GM19468 (cell line): ENCODE measurements at regions not wholly inside any gene's neighbourhood (a gene's known extent, or its start where the extent isn't known, plus 50 kb on each side); places are given as distances from the start of the nearest gene placed in this dataset.
"Not testable (repeated sequence)": the region's sequence is repeated elsewhere in the genome, so short reads cannot be mapped to it uniquely, and the experiment has no call there.

Experiments used
- ATAC-seq: cut with Tn5 transposase; IDR thresholded peaks from one replicate; pipeline ENCODE4 v1.9.1; 2021; ENCODE audit warnings: mild to moderate bottlenecking, moderate library complexity, moderate number of reproducible peaks; ENCODE audit not compliant: unreplicated experiment; ENCODE audit errors: extremely low read depth

DNA sequence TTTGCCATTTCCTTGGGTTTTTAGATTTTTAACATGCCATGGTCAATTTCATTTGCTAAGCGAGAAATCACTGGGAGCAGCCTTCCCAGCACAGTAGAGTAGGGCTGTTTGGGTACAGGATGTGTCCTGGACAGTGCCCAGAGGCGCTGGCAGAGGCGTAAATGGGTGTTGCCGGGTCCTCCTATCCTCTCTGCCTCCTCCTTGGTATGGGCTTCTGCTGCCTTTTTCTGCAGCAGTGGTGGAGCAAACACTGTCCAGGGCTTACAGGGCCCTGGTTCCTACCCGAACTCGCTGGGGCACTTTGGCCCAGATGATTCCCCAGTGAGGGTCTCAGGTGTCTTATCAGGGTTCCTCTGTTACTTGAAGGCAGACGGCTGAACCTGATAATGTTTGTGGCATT lies 298.3 kb downstream of the RPS24 start:
- no peak for ATAC-seq

DNA sequence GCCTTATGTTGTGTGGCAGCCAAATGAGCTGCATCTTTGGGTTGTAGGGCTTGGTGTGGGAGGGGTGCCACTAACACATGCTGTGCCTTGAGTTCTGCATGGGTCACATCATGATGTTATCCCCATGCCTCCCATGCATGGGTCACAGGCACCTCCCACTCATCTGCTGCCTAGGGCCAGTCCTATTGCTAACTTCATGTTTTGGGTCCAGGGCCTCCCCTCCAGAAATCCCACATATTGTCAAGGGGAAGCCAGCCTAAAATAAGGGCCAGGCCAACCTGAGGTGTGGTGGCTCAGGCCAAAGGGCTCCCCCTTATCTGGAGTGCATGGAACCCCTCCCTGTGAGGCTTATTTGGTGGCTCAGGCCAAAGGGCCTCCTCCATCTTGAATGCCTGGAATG lies 299.0 kb downstream of the RPS24 start:
- ATAC-seq = no peak

DNA sequence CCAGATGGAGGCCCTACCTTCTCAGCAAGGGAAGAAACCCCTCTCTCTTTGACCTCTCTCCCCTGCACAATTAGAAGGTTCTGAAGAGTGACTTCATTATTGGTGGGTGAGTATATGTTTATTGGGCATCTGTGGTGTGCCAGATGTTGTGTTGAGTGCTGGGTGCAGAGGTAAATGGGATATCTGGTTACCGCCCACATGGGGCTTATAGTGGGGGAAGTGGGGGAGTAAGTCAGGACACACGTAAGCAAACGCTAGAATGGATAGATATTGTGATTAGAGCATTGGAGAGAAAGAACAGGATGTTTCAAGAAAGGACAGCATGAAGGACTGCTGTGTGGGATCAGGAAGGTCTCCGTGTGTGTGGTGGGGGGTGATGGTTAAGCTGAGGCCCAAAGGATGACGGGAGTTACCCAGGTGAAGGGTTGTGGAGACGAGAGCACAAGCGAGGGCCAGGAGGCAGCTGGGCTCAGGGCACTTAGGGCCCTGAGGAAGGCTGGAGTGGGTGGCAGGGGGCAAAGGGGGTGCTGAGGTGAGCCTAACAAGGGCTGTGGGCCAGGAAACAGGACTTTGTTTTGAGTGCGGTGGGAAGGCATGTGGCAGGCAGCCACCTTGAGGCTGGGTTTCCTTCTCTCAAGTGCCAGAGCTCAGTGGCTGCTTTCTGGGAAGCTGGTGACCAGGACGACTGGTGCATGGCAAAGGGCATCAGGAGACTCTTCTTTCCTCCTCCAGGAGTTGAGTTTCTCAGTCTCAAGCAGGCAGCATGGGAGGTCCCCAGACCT lies 299.9 kb downstream of the RPS24 start:
- ATAC-seq = no peak

DNA sequence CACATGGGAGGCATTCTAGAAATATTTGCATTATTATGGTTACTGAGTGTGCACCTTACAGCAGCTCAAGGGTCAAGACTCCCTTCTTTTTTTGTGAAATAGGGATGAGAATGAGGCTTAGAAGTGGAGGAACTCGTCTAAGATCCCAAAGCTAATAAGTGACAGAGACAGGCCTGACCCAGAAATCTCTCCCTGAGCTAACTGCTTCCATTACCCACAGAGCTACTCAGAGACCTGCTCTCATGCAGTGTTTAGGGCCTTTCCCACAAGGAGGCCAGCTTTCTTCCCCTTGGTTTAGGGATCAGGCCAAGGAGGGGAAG lies 301.7 kb downstream of the RPS24 start:
- ATAC-seq = no peak

DNA sequence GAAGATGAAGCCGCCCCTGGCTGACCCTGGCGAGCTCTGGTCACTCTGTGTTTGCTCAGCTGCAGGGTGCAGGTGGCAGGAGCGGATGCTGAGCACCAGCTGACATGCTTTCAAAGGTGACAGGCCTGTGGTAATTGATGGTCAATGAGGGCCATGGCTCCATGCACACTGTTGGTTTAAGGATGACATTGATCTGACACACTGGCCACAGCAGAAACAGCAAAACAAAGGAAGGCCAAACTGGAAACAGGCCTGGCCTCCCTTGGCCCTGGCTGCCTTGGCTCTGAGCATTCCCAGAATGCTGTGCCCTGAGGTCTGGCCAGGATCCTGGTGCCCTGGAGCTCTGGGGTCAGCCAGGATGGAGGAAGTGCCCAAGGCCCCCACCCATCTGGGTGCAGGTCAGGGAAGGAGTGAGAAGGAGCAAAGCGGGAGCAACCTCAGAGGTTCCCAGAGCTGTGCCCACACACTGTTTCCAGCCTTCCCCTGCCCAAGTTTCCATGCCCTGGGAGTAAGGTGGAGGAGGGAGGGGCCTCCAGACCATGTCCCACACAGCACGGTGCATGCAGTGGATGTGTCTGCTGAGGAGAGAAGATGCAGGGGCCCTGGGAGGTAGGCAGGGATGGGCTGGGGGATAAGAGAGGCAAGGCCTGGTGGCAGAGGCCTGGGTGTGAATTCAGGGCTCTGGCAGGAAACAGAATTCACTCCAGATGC lies 302.2 kb downstream of the RPS24 start:
- no peak for ATAC-seq

DNA sequence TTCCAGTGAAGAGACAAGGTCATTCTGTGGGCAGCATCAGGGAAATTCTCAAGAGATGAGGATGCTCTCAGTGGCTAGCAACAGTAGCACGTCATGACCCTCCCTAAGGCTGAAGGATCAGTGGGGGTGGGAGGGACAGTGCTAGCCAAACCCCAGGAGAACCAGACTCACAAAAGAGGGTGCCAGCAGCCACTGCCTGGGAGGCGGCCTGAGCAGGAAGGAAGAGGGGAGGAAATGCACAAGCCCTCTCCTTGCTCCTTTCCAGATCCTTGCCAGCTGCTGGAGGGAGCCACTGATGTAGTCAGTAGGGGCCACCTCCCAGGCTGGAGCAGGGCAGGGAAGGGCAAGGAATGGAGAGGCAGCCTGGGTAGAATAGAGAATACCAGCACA lies 302.7 kb downstream of the RPS24 start:
- no peak for ATAC-seq

DNA sequence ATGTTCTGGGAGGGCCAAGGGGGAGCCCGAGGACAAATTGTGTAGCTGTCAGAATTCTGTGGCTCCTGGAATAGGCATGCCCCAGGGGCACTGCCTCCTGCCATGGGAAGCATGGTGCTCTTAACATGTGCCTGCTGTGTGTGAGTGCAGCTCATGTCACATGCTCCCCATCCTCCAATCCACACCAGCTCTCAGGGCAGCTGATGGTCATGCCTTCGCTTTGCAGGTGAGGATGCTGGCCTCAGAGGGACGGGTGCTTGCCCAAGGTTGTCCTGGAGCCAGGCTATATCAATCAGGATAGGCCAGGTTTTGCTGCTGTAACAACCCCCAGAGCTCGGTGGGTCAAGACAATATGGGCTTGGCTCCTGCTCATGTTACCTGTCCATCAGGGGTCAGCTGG lies 303.4 kb downstream of the RPS24 start:
- ATAC-seq = no peak

DNA sequence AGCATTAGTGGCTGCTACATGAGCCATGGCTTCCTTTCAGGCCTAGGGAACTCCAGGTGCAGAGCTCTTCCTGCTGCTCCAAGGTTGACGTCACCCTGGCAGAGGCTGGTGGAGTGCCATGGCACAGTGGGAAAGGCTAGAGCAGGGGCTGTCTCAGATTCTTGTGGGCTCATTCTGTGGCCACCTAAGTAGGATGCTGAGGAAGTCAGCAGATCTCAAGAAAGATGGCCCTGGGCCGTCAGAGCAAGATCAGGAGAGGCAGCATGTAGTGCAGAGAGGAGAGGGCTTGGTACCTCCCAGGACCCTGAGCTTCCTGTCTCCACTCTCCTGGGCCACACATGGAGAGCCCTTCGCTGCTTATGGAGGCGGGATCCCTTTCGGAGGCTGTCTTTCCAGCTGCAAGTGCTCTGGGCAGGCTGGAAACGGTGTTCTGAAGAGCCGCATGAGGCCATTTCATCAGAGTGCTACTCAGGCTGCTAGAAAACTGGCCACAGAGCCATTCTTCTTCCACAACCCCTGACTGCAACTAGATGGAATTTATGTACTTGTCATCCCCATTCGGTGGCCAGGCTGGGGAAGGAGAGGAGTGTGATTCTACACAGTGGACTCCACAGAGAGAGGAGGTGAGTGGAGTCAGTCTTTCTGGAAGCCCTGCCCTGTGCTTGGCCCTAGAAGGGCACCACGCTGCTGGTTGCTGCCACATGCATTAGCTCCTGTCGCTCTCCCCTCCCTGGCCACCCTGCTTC lies 304.2 kb downstream of the RPS24 start:
- no peak for ATAC-seq

DNA sequence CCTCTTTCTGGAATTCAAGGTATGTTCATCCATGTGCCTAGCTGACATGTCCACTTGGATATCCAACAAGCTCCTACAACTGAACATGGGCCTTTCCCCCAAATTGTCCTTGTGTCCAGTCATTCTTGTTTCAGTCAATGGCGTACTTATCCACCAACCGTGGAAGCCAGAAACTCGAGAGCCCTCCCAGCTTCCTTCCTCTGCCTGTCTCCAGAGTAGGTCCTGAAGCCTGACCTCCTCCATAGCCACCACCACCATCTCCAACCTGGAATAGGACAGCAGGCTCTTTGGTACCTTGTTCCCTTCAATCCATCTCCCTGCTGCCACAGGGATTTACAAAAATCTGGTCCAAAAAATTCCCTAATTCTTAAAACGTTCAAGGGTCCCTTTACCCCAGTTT lies 305.1 kb downstream of the RPS24 start:
- no peak for ATAC-seq

DNA sequence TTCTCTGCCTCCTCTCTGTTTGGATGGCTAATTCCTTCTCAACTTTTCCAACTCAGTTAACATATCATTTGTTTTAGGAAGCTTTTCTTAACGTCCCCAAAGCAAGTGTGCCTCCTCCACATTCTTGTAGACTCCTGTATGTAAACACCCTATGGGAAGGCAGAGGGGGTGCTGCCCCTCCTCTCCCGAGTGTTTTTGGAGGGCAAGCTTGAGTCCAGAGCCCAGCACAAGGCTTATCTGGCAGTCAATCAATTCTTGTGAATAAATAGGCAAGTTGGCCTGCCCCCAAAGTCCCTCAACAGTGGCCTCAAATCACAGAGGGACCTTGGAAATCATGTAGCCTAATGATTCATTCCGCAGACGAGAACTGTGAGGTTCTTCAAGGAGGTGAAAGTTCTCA lies 305.6 kb downstream of the RPS24 start:
- no peak for ATAC-seq

DNA sequence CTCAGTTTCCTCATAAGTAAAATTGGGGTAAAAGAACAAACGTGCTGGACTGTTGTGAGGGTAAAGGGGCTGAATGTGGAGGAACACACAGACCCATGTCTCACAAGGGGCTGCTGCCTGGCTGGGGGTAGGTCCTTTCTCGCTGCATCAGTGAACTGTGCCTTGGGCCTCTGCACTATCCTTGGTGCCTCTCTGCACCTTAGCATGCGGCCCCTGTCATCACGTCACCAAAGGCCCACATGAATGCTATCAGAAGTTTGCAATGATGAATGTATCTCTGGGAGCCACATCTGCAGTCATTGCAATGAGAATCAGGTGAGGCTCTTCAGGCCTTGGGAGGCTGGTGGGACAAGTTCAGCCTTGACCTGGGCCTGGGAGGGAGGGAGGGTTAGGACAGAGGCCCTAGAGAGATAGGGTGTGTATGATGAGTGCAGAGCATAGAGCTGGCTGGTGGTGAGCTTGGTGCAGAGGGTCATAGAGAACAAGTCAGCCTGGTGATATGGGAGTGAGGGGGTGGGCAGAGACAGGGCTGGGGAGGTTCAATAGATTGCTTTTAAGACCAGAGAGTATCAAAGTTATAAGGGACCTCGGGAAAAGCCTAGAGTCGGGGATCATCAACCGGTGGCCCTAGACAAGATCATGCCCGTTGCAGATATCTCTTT lies 308.4 kb downstream of the RPS24 start:
- no peak for ATAC-seq

DNA sequence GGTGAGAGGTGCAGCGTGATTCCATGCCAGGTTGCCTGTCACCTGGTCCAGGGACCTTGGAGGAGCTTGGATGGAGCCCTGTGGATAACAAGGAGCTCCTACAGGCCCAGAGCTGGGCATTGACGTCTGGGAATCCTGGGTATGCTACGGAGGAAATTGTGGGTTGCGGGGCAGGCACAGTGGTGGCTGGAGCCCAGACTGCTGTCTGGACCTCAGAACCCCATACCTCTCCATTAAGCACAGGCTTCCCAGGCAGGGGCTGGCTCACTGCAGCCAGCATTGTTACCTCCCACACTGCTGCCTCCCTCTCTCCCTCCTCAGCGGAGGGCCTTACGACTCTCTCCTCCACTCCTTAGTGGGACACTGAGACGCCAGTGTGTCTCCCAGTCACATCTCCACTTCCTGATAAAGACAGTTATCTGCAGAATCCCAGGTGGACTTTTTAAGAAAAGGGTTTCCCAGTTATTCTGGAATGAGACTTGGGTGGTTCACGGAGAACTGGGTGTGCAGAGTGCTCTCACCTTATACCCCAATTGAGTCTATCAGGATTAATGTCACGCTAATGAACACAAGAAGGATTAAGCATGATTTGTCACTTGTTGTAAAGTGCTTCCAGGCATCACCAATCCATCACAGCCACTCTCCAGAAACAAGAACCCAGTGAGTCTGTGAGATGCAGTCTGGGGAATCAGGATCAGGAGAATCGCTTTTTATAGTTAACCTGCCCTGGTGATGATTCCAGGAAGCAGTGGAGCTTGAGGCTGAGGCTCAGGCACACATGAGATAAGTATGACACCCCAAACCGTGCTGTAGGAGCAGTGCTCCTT lies 309.4 kb downstream of the RPS24 start:
- no peak for ATAC-seq

DNA sequence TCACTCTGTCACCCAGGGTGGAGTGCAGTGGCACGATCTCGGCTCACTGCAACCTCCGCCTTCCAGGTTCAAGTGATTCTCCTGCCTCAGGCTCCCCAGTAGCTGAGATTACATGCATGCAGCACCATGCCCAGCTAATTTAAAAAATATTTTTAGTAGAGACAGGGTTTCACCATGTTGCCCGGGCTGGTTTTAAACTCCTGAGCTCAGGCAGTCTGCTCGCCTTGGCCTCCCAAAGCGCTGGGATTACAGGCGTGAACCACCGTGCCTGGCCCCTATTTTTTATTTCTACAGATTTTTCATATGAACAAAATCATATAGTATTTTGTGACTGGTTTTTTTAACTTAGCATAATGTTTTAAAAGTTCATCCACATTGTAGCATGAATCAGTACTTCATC lies 310.6 kb downstream of the RPS24 start:
- not testable (repeated sequence) for ATAC-seq

DNA sequence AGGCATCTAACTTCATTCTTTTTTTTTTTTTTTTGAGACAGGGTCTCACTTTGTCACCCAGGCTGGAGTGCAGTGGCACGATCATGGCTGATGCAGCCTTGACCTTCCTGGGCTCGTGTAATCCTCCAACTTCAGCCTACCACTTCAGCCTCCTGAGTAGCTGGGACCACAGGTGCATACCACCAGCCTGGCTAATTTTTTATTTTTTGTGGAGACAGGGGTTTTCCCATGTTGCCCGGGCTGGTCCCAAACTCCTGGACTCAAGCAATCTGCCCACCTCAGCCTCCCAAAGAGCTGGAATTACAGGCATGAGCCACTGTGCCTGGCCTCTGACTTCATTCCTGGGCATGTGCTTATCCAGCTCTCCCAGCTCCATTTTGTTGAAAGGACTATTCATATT lies 311.9 kb downstream of the RPS24 start:
- ATAC-seq = not testable (repeated sequence)

DNA sequence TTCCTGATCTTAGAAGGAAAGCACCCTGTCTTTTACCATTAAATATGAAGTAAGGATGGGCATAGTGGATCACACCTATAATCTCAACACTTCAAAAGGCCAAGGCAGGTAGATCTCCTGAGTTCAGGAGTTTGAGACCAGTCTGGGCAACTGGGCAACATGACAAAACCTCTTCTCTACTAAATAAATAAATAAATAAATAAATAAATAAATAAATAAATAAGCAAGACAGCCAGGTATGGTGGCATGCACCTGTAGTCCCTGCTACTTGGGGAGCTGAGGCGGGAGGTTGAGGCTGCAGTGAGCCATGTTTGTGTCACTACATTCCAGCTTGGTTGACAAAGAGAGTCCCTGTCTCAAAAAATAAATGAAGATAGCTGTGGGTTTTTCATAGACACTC lies 313.1 kb downstream of the RPS24 start:
- no peak for ATAC-seq

DNA sequence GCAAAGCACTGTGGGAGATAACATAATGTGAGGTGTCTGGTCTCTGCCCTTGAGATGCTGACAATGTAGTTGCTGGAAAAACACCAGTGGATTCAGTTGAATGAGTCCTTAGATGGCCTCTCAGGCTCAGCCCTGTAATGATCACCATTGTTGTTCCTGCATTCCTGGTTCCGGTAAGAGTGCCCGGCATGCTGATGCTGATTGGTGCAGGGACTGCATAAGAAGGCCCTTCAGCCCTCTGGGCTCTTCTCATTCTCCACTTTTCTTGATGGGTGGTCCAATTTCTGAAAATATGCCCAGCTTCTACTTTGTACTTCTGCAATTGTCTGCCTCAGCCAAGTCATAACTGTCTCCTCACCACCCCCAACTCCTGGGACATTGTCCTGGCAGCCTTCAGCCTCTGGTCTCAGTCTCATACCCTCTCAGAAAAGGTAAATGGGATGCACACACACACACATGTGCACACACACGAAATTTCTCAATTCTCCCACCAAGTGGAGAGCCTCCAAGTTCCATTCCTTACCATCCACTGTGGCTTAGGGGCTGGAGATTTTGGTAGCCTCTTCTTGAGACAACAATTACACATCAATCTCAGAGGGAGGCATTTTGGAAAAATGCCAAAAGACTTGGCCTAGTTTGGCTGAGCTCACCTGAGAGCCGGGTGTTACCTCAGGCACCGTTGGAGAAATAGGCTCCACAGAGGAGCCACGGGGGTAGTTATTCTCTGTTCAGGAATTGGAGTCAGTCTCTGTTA lies 314.9 kb downstream of the RPS24 start:
- ATAC-seq = no peak

DNA sequence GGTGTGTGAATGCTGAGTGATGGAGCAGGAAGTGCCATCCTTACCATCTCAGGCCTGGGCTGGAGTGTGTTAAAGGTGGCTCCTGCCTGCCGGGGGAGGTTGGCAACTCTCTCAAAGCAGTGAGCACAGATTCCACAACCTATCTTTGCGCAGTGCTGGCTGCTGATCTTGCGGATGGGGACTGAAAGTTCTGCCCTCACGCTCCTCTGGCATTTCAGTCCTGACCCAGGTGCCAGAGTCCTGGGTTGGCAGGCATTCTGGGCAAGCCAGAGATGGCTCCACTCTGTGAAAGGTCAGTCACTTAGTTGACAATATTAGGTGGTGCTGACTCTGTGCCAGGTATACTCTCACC lies 315.5 kb downstream of the RPS24 start:
- no peak for ATAC-seq

DNA sequence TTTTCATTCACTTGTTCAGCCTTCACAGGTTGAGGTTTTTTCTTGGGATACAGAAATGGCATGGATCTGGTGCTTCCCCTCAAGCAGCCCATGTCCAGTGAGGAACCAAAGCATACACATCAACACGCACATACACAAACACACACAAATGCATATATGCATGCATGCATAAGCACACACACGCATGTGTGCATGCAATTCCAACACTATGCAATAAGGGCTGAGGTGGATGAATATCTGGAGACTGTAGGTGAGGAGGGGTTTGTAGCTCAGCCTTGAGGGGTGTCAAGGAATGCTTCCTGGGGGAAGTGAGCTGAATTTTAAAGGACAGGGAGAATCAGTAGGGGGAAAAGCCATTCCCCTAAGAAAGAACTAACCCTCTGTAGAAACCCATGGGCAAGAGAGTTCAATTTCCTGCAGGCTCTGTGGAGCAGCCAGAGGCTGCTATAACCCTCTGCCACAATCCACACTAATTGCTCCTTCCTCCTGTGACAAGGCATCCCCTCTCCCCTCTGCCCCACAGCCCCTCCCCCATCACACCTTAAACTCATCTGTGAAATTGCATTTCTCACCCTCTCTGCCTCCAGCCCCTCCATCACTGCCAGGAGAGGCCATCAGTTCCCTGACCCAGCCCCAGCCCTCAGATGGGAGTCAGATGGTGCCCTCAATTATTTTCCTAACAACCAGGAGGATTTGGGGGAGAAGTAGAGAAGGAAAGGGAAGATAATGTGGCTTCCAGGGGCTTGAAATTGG lies 316.4 kb downstream of the RPS24 start:
- no peak for ATAC-seq

DNA sequence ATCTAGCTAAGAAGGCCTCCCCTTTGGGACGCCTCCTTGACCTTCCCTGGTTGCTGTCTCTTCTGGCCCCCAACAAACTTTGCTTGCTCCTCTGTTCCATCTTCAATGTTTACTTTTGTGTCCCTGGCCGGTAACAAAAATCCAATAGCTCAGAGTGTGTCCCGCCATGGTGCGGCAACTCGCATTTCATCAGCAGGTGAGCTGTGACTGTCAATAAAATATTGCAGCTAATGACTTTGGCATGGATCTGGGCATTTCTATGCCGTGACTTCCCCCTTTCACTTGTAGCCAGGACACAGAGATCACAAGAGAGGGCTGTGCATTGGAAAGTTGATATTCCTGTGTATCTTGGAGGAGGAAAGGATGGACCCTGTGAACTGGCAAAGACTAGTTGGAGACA lies 317.6 kb downstream of the RPS24 start:
- ATAC-seq = no peak
